PC-3 (cell line): ENCODE measurements at regions not wholly inside any gene's neighbourhood (a gene's known extent, or its start where the extent isn't known, plus 50 kb on each side); places are given as distances from the start of the nearest gene placed in this dataset.

Experiments used
- ATAC-seq: fragments of 200-7000 bp; cut with Tn5 transposase; 2 replicates; pipeline ENCODE4 v1.9.1; 2020; ENCODE audit warnings: mild to moderate bottlenecking, moderate library complexity
- BruUV-seq: library from RNA; stranded (reverse); fragments of 400-500 nt; replicated peaks from 2 replicates; lab custom pipeline; 2021; lab: Mats Ljungman, UMichigan
- CTCF ChIA-PET: fragments of 300-600 bp; sonication (Branson Sonifier 250); formaldehyde crosslinking; loops from one replicate; lab custom pipeline; 2022; ENCODE audit warnings: antibody characterized with exemption; lab: Charles Lee
- POLR2A ChIA-PET: fragments of 300-600 bp; sonication (Branson Sonifier 250); formaldehyde crosslinking; loops from one replicate; lab custom pipeline; 2022; ENCODE audit warnings: antibody characterized with exemption; ENCODE audit not compliant: unreplicated experiment; lab: Charles Lee
- DNase-seq: peaks from one replicate; pipeline ENCODE4 v3.0.0-alpha.2; 2015
- H2AFZ ChIP-seq: fragments of 300-600 bp; sonication (generic); 2 replicates; pipeline ENCODE4 v1.6.0; 2016; ENCODE audit warnings: antibody characterized with exemption, low read length
- H3F3A ChIP-seq: fragments of 300-600 bp; sonication (generic); one replicate; pipeline ENCODE4 v1.6.0; 2017; ENCODE audit warnings: antibody characterized with exemption, low read length, control low read depth, mild to moderate bottlenecking; ENCODE audit not compliant: unreplicated experiment
- H3K27ac ChIP-seq: fragments of 300-600 bp; sonication (generic); 2 replicates; pipeline ENCODE4 v1.5.1; 2016; ENCODE audit warnings: mild to moderate bottlenecking, low read length
- H3K27me3 ChIP-seq: fragments of 300-600 bp; sonication (generic); 2 replicates; pipeline ENCODE4 v1.6.1; 2016; ENCODE audit warnings: low read length, mixed read lengths
- H3K36me3 ChIP-seq: fragments of 300-600 bp; sonication (generic); 2 replicates; pipeline ENCODE4 v1.6.1; 2016; ENCODE audit warnings: low read depth, mixed run types, low read length, mixed read lengths
- H3K4me1 ChIP-seq: fragments of 300-600 bp; sonication (generic); 2 replicates; pipeline ENCODE4 v1.5.1; 2016; ENCODE audit warnings: low read length; ENCODE audit not compliant: insufficient read depth
- H3K4me2 ChIP-seq: fragments of 300-600 bp; sonication (generic); 2 replicates; pipeline ENCODE4 v1.6.0; 2016; ENCODE audit warnings: low read length
- H3K4me3 ChIP-seq: fragments of 300-600 bp; sonication (generic); 2 replicates; pipeline ENCODE4 v1.5.1; 2016; ENCODE audit warnings: mild to moderate bottlenecking, low read length, mixed read lengths
- H3K79me2 ChIP-seq: fragments of 300-600 bp; sonication (generic); 2 replicates; pipeline ENCODE4 v1.6.1; 2017; ENCODE audit warnings: low read length, mixed read lengths
- H3K9ac ChIP-seq: fragments of 300-600 bp; sonication (generic); 2 replicates; pipeline ENCODE4 v1.6.0; 2016; ENCODE audit warnings: mild to moderate bottlenecking, low read length
- H3K9me2 ChIP-seq: fragments of 300-600 bp; sonication (generic); replicated peaks from 2 replicates; pipeline ENCODE4 v1.6.1; 2016; ENCODE audit warnings: mixed run types, low read length, mixed read lengths
- H3K9me3 ChIP-seq: fragments of 300-600 bp; sonication (generic); 2 replicates; pipeline ENCODE4 v1.6.1; 2016; ENCODE audit warnings: low read length, mixed read lengths
- H4K20me1 ChIP-seq: fragments of 300-600 bp; sonication (generic); 2 replicates; pipeline ENCODE4 v1.6.1; 2016; ENCODE audit warnings: low read length, mixed read lengths
- EZH2 ChIP-seq: fragments of 300-600 bp; sonication (generic); IDR thresholded peaks from one replicate; pipeline ENCODE4 v1.6.1; 2017; ENCODE audit warnings: antibody characterized with exemption, mild to moderate bottlenecking, low read length; ENCODE audit not compliant: unreplicated experiment
- EZH2phosphoT487 ChIP-seq: fragments of 300-600 bp; sonication (generic); IDR thresholded peaks from 2 replicates; pipeline ENCODE4 v1.6.1; 2018; ENCODE audit warnings: mild to moderate bottlenecking, antibody characterized with exemption, low read length, borderline replicate concordance
- intact Hi-C: fragments of 100-400 bp; cut with micrococcal nuclease; formaldehyde crosslinking; loops from 2 replicates; pipeline ENCODE4 v1.9.0; 2023
- TF ChIP-seq, protein P1 (sequence below): fragments of 300-600 bp; sonication (generic); conservative IDR thresholded peaks from 2 replicates; pipeline ENCODE4 v1.5.1; 2017; ENCODE audit warnings: antibody characterized with exemption, low read depth, mild to moderate bottlenecking, low read length

- BruUV-seq: no TSS peak
Observed at GRCh38 chr5:17761326-17761725, 127.1 kb downstream of the TAF11L14 start.

DNA sequence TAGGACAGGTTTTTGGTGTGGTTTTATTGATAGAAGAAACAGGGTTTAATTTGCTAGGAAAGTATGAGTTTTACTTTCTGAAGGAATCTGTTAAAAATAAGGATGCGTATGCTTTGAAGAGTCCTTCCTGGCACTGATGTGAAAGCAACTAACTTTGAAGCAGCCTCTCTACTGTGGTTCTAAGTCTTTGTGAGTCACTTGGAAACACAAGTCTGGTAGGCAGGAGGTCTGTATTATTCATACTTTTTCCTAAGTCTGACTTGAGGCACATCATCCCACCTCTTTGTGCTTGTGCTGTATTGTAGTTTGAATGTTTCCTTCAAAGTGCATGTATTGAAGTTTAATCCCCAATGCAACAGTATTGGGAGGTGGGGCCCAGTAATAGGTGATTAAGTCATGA is 129.0 kb downstream of the TAF11L14 start:
- no TSS peak for BruUV-seq
- H3F3A ChIP-seq: no peaks in the 10 kb centered on the region
- no peaks in the 10 kb centered on the region for H3K79me2 ChIP-seq
- DNase-seq (no peak), ATAC-seq (no peak)
- H3K9me3 ChIP-seq: no peaks in the 10 kb centered on the region
- intact Hi-C loops: no loop called here
- no peaks in the 10 kb centered on the region for H3K36me3 ChIP-seq
- no peaks in the 10 kb centered on the region for H4K20me1 ChIP-seq
- no peaks in the 10 kb centered on the region for H3K27me3 ChIP-seq
- H2AFZ ChIP-seq: no peak overlapping the region
- no peak overlapping the region for H3K9ac ChIP-seq
- H3K4me2 ChIP-seq: no peak overlapping the region
- ChIA-PET POLR2A (no interaction called here), CTCF (no interaction called here)
- no peaks in the 10 kb centered on the region for H3K9me2 ChIP-seq
- H3K4me1 ChIP-seq: no peaks in the 10 kb centered on the region
- no peak overlapping the region for H3K4me3 ChIP-seq
- TF ChIP-seq, protein P1, sequence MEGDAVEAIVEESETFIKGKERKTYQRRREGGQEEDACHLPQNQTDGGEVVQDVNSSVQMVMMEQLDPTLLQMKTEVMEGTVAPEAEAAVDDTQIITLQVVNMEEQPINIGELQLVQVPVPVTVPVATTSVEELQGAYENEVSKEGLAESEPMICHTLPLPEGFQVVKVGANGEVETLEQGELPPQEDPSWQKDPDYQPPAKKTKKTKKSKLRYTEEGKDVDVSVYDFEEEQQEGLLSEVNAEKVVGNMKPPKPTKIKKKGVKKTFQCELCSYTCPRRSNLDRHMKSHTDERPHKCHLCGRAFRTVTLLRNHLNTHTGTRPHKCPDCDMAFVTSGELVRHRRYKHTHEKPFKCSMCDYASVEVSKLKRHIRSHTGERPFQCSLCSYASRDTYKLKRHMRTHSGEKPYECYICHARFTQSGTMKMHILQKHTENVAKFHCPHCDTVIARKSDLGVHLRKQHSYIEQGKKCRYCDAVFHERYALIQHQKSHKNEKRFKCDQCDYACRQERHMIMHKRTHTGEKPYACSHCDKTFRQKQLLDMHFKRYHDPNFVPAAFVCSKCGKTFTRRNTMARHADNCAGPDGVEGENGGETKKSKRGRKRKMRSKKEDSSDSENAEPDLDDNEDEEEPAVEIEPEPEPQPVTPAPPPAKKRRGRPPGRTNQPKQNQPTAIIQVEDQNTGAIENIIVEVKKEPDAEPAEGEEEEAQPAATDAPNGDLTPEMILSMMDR: no peak
- TF ChIP-seq EZH2phosphoT487 (no peak), EZH2 (no peak)
- H3K27ac ChIP-seq: no peak overlapping the region

More at GRCh38 chr5:17761326-17761725, 127.1 kb downstream of the TAF11L14 start:
- Histone ChIP-seq H3K79me2 (no peaks in the 10 kb centered on the region), H3F3A (no peaks in the 10 kb centered on the region), H3K27ac (no peak overlapping the region), H3K9ac (no peak overlapping the region), H3K4me1 (no peaks in the 10 kb centered on the region), H3K4me2 (no peak overlapping the region), H3K27me3 (no peaks in the 10 kb centered on the region), H3K36me3 (no peaks in the 10 kb centered on the region), H3K4me3 (no peak overlapping the region), H3K9me3 (no peaks in the 10 kb centered on the region), H2AFZ (no peak overlapping the region), H4K20me1 (no peaks in the 10 kb centered on the region), H3K9me2 (no peaks in the 10 kb centered on the region)
- intact Hi-C loops: no loop called here
- ATAC-seq (no peak), DNase-seq (no peak)
- ChIA-PET POLR2A (no interaction called here), CTCF (no interaction called here)
- TF ChIP-seq, protein P1: no peak
- TF ChIP-seq EZH2phosphoT487 (no peak), EZH2 (no peak)

- H3K36me3 ChIP-seq: no peaks in the 10 kb centered on the region
- no peak overlapping the region for H3K4me2 ChIP-seq
- H3K4me3 ChIP-seq: no peak overlapping the region
- ChIA-PET POLR2A (no interaction called here), CTCF (no interaction called here)
- H3K4me1 ChIP-seq: no peaks in the 10 kb centered on the region
- no peak overlapping the region for H2AFZ ChIP-seq
- DNase-seq: no peak
- no peaks in the 10 kb centered on the region for H3K79me2 ChIP-seq
- BruUV-seq: no TSS peak
- intact Hi-C loops: no loop called here
- H4K20me1 ChIP-seq: no peaks in the 10 kb centered on the region
- H3K9ac ChIP-seq: no peak overlapping the region
- TF ChIP-seq EZH2phosphoT487 (no peak), EZH2 (no peak)
- TF ChIP-seq, protein P1: no peak
- no peak for ATAC-seq
- no peaks in the 10 kb centered on the region for H3F3A ChIP-seq
- no peaks in the 10 kb centered on the region for H3K9me3 ChIP-seq
- no peaks in the 10 kb centered on the region for H3K9me2 ChIP-seq
- no peak overlapping the region for H3K27ac ChIP-seq
- no peaks in the 10 kb centered on the region for H3K27me3 ChIP-seq
Observed at GRCh38 chr5:17766031-17766430, 131.8 kb downstream of the TAF11L14 start.
